ENCODE measurements at regions not wholly inside any gene's neighbourhood (a gene's known extent, or its start where the extent isn't known, plus 50 kb on each side); places are given as distances from the start of the nearest gene placed in this dataset.

GRCh38 chr14:22149058-22149457, 440.0 kb downstream of the DAD1 start:
- no peak for TF ChIP-seq POLR2A (IDR thresholded peaks at IDR 0.05)
- TF ChIP-seq CTCF (IDR thresholded peaks at IDR 0.05) = no peak
- no peak for TF ChIP-seq POLR2AphosphoS5 (IDR thresholded peaks at IDR 0.05)
- no peak for TF ChIP-seq EP300 (IDR thresholded peaks at IDR 0.05)

All from upper lobe of left lung (tissue), 4 donors.